Femur (tissue), 1 donor: ENCODE measurements at regions not wholly inside any gene's neighbourhood (a gene's known extent, or its start where the extent isn't known, plus 50 kb on each side); places are given as distances from the start of the nearest gene placed in this dataset.

Source experiments
- DNase-seq: peaks from one replicate; pipeline ENCODE4 v3.0.0-alpha.2; 2017

DNA sequence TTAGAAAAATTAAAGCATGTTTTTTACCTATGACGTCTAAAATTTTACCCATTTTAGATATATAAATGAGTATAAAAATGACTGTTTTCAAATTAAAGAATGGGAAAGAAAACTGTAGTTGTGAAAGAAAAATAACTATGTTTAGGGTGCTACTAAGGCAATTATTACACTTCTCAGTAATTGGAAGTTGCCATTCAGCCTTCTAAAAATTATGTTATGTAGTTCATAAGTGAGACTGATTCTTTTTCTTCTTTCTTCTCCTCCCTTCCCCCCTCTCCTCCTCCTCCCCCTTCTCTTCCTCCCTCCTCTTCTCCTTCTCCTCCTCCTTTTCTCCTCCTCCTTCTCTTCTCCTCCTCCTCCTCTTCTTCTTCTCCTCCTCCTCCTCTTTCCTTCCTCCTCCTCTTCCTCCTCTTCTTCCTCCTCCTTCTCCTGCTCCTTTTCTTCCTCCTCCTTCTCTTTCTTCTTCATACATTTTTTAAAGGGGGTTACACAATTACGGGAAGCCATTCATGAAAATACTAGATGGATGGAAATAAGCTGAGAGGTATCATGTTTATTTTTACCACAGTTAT, 223.6 kb downstream of the CETN3 start:
- DNase-seq: no peak

DNA sequence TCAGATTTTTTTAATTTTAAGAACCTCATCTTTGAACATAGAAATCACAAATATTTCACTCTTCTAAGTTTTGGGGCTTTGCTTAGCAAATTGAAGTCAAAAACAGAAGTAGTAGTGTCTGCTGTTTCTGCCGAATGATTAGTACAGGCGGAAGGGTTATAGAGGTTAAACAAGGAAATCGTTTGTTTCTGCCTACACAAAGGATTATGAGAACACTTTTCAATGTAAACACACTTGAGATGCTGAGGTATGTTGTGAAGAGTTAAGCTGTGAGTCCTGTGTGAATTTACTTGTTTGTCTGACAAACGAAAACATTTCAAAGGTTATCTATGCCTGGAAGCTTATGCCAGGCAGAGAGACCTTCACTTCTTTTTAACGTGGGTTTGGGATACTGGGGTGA, 224.8 kb downstream of the CETN3 start:
- no peak for DNase-seq

DNA sequence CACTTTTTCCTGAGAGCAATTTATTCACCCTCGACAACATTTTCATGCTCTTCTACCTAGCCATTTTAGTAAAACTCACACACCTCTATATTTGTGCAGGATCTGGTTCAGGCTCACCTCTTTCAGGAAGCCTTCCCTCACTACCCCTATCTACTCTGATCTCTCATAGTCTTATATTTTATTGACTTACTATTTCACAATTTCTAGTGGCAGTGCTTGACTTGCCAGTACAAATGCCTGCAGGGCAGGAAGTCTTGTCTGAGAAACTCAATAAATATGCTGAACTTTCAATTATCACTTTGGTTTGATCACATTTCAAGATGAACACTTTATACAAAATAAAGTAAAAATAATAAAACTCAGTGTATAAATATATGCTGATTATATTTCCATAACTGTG, 226.8 kb downstream of the CETN3 start:
- DNase-seq: no peak

DNA sequence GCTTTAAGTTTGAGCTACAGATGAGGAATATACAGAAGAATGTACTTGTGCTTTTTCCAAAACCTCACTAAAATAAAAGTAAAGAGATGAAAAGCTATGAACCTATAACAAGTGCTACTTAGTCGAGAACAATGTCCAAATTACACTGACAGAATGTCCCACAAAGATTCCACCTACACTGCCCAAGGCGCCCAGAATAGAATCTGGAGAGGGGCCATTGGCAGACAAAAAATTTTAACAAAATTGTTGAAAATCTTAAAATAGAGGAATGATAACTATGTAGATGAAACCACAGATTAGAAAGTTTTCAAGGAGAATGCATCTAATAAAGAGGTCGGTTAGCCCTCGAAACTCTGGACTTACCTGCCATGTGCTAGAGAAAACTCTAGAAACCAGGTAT, 235.3 kb downstream of the CETN3 start:
- no peak for DNase-seq

DNA sequence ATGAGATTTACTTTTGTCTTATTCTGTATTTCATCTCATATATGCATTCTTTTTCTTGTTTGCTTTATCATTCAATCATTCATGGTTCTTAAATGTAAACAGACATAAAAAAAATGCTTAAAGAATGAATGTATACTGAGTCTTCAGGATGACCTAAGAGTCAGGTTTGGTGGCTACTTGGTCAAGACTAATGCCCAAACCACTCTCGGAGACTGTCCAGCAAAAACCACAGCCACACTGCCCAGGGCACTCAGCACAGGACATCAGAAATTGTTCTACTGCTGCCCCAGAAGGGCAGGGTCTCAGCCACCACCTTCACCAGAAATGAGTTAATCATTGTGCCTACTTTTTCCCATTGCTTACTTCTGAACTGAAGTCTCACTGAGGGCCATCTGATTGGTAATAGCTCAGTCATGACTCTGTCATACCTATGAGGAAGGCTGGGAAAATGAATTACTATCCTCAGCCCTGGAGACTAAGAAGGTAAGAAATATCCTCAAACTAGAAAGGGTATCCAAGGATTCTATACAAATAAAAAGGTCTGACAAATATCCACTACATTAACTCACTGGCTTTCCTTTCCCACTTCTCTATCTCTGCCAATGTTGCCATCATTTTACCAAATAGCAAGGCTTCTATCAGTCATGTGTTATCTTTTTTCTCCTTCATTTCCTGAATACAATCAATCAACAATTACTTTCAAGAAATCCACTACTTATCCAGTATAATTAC, 236.1 kb downstream of the CETN3 start:
- no peak for DNase-seq

DNA sequence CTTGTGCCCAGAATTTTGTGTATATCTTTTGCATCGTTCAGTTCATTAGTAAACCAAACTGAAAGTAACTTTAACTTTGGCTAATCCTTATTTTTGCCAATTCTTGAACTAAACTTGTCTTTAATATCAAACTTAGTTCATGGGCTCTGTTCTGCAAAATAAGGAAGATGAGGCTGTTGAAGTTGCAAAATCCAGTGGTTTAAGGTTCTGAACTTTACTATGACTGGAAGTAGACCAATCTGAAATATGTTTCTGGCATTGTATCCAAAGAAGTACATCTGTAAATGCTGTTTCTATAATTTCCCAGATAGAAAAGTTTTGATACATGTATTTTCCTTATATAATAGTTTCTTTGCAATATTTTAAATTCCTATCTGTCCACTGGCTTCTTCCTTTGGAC, 238.1 kb downstream of the CETN3 start:
- DNase-seq: no peak

DNA sequence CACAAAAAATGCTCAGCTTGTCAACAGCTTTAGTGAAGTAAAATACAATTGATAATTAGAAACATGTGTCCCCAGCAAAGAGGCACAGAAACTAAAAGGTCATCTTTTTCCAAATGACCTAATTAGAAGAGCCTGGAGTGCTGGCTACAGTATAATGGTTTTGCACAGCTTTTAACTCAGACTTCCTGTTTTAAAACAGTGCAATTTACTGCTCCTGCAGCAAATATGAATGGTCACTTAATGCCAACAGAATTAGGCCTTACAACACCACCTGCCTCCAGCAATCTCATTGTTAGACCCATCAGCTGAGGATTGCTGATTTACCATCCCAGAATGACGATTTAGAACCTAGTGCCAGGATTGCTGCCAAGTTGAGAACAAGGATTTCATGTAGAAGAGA, 239.3 kb downstream of the CETN3 start:
- DNase-seq: no peak

DNA sequence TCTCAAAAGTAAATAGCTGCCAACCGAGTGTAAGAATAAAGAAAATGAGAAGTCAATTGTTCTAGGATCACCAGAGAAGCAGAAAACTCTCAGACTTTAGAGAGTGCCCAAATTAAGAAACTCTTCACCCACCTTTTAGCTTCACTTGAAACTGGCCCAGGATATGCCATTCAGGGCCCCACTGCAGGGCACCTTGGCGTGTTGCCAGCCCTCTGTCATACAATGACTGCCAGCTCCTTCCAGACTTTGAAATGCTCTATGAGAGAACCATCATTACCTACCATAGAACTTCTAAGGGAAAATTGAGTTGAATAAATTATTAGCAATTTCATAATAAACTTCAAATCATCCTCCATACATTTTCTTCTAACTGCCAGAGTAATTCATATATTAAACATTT, 240.5 kb downstream of the CETN3 start:
- DNase-seq: no peak

DNA sequence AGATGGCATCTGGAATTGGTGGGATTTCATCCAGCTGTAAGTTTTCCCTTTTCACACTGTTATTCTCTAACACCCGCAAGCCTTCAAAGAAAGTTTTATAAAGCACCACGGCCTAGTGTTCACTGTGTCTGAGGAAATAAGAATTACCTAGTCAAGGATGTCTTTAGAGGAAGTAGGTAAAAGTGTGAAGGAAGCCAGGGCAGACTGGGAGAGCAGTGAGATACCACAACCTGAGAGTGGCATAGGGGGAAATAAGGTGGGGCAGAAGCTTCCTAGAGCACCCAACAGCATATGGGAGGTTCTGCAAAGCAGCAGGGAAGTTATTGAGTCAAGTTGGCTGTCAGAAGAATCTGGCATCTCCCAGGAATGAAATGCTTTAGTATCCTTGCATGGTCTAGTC, 241.2 kb downstream of the CETN3 start:
- no peak for DNase-seq

DNA sequence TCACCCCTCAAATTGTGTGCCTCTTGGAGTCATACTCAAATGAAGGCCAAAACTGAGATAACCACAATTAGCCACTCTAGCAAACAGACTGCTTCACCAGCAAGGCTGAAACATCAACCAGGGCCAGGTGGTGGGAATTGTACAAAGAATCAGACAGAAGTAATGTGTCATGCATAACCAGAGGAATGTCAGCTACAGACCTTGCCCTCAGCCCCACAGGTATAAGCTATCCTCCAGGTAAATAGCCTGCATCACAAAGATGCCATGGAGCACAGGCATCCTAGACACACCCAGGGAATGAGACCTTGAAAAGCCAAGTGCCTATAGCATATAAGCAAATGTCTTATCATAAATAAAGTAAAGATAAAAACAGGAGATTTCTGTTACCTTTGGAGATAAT, 242.7 kb downstream of the CETN3 start:
- no peak for DNase-seq

DNA sequence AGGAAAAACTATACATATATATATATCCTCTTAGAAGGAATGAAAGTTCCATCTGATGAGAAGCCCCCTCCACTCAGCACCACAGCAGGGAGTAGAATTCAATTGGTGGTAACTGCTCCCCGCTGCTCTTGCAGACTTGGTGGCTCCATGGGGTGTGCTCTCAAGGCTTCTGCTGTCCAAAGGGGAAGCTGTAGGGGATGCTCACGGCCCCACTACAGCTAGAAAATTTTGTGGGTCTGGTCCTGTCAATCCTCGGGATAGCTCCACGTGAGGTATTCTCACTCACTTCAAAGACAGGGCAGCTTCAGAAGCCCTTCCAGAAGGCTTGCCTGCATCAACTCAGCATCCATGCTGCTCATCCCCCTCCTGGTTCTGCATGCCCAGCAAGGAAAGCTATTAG, 247.2 kb downstream of the CETN3 start:
- DNase-seq: no peak

DNA sequence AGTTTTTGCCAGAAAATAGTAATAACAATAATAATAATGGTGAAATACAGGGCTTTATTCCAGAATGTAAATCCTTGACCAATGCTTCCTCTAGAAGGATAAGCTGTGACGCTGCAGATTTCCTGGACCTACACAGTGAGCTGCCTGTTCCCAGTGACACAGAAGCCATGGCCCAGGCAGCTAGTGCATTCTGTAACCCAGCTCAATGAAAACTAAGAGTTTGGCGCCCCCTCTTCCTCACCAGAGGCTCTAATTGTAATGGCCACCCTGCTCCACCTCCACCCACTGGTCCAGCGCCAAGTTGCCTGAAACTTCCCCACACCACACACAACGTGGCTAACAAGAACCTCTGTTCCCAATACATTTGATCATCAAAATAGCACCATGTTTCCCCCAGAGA, 248.1 kb downstream of the CETN3 start:
- peak; percentile 55 for DNase-seq

DNA sequence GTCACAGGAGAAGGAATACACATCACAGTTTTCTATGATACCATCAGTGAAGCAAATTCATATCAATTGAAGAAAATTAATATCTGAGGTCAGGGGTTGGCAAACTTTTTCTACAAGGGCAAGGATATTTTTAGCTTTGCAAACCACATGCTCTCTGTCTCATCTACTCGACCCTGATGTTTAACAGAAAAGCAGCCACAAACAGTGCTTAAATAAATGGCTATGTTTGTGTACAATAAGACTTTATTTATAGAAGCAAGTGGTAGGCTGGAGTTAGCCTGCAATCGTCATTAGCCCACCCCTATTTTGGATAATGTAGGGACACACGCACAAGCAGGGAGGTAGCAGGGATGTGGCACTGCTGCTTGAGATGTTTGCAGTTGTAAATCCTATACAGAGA, 251.4 kb downstream of the CETN3 start:
- no peak for DNase-seq

DNA sequence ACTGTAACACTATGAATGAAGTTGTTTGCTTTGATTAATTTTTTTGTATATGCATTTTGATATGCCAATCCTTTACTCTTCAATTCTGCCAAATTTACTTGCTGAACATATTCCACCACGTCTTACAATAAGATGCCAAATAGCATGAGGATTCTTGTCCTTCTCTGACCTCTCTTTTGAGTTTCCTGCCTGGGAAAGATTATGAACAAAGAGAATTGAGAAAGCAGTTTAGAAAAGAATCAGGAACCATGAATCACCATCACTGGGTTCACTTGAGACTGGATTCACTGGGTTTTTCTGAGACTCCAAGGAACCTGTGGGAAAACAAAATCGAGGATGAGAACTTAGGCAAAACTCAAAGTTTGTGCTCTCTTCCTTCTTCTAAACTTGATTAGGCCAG, 256.5 kb downstream of the CETN3 start:
- no peak for DNase-seq

DNA sequence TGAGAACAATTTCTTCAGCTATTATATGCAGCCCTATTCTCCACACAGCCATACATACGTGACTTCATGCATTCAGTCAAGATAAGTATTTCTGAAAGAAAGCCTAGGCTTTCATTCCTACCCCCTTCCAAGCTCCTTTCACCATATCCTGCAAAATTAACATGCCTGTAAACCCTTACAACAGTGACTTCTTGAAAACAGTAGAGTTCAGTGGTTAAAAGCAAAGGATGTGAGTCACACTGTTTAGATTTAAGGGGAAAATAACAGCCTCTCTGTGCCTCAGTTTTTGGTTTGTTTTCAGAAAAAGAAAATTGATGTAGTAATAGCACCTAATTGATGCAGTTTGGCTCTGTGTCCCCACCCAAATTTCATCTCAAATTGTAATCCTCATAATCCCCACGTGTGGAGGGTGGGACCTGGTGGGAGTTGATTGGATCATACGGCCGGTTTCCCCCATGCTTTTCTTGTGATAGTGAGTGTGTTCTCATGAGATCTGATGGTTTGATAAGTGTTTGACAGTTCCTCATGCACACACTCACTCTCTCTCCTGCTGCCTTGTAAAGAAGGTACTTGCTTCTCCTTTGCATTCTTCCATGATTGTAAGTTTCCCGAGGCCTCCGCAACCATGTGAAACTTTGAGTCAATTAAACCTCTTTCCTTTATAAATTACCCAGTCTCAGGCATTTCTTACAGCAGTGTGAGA, 264.8 kb downstream of the CETN3 start:
- DNase-seq: no peak

DNA sequence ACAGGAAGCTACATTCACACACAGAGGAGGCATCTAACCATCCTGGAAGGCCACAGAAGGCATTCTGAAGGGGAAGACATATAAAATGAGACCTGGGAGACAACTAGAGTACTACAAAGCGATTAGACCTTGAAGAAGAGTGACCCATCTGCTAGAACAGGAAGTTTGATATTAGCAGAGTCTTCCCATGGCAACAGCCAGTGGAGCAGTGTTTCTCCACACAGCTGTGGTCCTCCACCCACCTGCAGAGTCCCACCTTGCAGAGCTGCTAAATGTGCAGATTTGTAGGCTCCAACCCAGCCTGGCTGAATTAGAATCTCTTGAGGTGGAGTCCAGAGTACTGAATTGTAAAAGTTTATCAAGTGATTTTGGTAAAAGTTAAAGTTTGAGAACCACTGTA, 267.0 kb downstream of the CETN3 start:
- no peak for DNase-seq

DNA sequence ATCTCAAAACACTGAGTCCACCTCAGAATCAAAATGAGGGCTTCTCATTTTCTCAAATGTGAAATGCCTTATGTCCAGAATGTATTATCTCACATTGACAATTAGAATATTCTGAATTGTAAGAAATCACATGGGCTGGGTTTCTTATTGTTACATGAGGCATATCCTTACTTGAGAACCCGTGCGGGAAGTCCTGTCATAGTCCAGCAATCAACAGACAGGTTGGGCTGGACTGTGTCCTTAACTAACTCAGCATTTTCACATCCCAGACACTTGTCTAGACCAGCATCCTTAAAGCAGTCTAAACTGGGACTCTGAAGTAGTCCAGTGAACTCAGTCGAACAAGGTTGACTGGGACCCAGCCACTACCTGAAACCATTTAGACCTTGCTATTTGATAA, 267.6 kb downstream of the CETN3 start:
- no peak for DNase-seq

DNA sequence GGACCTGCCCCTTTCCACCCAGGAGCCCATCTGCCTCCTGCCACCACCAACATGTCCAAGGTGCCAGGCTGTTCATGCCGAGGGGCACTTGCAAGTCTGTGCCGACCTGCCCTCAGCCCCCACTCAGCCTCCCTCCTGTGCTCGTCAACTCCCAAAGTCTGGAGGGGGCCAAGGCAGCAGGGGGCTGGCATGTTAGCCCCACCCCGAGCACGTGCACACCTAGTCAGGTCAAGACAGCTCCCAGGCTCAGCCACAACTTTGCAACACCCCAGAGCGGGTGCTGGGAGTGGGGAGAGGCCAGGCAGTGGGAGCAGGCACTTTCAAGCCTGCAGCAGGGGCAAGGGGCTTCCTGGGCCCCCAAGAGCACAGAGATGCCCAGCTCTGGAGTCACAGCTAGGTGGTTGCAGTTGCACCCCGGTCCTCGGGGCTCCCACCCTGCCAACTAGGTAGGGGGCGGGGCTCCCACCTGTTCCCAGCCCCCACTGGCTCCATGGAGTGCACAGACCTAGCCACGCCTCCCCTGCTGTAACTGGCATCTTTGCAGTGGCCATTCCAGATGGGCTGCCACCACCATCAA, 272.5 kb downstream of the CETN3 start:
- no peak for DNase-seq

DNA sequence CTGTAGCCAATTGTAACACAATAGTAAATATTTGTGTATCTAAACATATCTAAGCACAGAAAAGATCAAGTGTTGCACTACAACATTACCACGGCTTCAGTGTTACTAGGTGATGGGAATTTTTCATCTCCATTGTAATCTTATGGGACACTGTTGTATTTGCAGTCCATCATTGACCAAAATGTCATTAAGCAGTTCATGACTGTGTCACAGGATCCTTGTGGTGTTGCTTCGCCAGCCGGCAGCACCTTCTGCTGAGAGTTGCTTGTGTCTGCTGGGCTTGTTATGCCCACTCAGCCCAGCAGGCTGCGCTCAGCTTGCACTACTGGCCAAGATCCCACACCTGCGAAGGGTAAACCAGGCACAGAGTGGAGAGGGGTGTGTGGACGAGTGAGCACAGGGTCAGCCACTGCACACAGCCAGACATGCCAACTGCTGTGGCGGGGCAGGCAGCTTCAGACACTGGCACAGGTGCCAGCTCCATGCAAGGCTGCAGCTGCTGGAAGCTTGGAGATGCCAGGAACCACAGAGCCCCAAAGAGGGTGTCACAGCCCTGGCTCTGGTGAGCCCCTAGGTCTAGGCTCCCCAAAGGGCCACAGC, 273.7 kb downstream of the CETN3 start:
- DNase-seq: peak; percentile 26

DNA sequence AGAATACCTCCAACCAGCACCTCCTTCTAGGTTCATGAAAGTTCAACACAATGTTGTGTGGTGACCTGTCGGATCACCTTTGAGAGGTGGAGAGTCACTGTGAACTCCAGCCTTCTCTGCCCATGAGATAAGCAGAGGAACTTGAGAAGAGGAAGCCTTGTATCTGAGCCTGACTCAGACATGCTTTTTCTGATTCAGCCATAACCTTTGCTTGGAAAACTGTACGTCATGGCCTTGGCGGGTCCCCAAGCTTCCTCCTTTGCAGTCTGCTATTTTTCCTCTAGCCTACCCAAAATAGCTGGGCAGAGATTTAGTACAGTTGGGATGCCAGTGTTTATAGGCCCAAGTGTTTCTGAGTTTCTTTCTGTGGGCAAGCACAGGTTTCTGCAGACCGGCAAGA, 274.7 kb downstream of the CETN3 start:
- peak; percentile 83 for DNase-seq

DNA sequence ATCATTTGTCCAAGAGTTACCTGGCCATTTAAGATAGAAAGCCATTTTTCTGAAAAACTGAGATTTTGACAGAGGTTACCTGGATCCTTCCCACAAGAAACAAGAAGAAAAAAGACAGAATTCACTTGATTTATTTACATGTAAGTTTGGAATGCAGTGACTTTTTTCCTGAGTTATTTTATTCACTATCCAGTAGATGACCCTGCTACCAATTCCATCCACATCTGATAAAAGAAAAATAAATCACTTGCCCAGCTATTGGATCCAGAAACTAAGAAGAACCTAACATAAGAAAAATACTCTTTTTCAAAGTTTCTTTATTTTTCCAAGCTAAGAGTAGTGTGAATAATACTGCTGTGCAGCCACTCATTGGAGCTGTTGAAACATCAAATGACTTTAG, 275.2 kb downstream of the CETN3 start:
- DNase-seq: no peak

DNA sequence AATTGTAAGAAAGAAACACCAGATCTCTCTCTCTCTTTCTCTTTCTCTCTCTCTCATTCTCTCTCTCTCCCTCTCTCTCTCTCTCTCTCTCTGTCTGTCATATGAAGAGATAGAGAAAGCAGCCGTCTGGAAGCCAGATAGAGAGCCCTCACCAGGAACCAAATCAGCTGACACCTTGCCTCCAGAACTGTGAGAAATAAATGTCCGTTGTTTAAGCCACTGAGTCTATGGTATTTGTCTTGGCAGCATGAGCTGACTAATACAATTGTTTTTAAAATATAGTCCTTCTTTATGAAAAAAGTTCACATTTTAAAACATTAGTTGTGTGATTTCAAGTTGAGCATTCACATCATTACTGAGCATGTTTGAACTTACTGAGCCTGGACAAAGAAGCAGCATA, 275.6 kb downstream of the CETN3 start:
- no peak for DNase-seq

DNA sequence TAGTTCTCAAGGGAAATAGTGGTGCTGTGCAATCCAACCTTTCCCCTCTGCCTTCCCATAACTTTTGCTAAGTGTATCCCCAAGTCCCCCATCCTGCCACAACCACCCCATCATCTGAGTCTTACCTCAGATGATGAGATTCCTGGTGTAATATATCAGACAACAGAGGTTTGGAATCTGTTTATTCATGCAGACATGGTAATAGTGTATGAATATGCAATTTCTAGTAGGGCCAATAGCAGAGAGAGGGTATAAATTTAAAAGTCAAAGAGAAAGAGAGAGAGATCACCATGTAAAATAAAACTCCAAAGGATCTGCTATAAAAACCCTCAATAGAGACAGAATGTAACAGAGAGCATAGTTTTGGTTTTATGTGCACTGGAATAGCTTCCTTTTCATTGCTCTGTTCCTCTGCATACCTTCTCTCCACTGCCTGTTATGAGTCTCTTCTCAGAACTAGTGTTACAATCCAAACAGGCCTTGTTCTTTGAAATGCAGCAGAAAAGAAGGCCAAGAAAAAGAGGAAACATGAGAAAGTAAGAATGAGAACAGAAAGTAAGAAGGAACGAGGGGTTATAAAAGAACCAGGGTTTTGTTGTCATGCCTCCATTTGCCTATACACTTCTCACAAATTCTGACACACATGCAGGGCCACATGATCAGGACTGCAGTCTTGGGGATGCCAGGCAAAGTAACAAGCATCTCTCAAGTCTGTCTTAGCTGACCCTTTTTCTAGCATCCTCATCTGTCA, 278.0 kb downstream of the CETN3 start:
- no peak for DNase-seq
